Stimulated activated CD4-positive, alpha-beta T cell treated with anti-CD3 and anti-CD28 coated beads, Interleukin-15, amount 100 ng/mL, for 24 hours (primary cell): ENCODE measurements at regions not wholly inside any gene's neighbourhood (a gene's known extent, or its start where the extent isn't known, plus 50 kb on each side); places are given as distances from the start of the nearest gene placed in this dataset.
"Not testable (repeated sequence)": the region's sequence is repeated elsewhere in the genome, so short reads cannot be mapped to it uniquely, and the experiment has no call there.

Experiments used
- DNase-seq: peaks from one replicate; pipeline ENCODE4 v3.0.0-alpha.2; 2020

GRCh38 chr12:127130506-127131124 lies 1136.4 kb upstream of the TMEM132C start:
- DNase-seq = no peak

- DNase-seq = no peak
Observed at GRCh38 chr12:127133675-127134335, 1133.2 kb upstream of the TMEM132C start.

- not testable (repeated sequence) for DNase-seq
Observed at GRCh38 chr12:127140864-127141484, 1126.0 kb upstream of the TMEM132C start.

- DNase-seq = no peak
Observed at GRCh38 chr12:127143020-127143419, 1124.0 kb upstream of the TMEM132C start.

GRCh38 chr12:127144770-127145169 lies 1122.2 kb upstream of the TMEM132C start:
- DNase-seq = no peak

GRCh38 chr12:127145241-127145928 lies 1121.6 kb upstream of the TMEM132C start:
- no peak for DNase-seq

GRCh38 chr12:127145929-127146789 lies 1120.8 kb upstream of the TMEM132C start:
- DNase-seq = peak; percentile 84

GRCh38 chr12:127146991-127147718 lies 1119.8 kb upstream of the TMEM132C start:
- no peak for DNase-seq

- DNase-seq = no peak
Observed at GRCh38 chr12:127147724-127148123, 1119.2 kb upstream of the TMEM132C start.

- DNase-seq = no peak
Observed at GRCh38 chr12:127148318-127148717, 1118.7 kb upstream of the TMEM132C start.

- no peak for DNase-seq
Observed at GRCh38 chr12:127149226-127149964, 1117.6 kb upstream of the TMEM132C start.

GRCh38 chr12:127150028-127150427 lies 1116.9 kb upstream of the TMEM132C start:
- no peak for DNase-seq

GRCh38 chr12:127150479-127150878 lies 1116.5 kb upstream of the TMEM132C start:
- no peak for DNase-seq

GRCh38 chr12:127150956-127151355 lies 1116.0 kb upstream of the TMEM132C start:
- no peak for DNase-seq

GRCh38 chr12:127153996-127154395 lies 1113.0 kb upstream of the TMEM132C start:
- no peak for DNase-seq

GRCh38 chr12:127154830-127155229 lies 1112.1 kb upstream of the TMEM132C start:
- DNase-seq = not testable (repeated sequence)

- not testable (repeated sequence) for DNase-seq
Observed at GRCh38 chr12:127155935-127156619, 1110.9 kb upstream of the TMEM132C start.

GRCh38 chr12:127157501-127158366 lies 1109.2 kb upstream of the TMEM132C start:
- DNase-seq = not testable (repeated sequence)

- no peak for DNase-seq
Observed at GRCh38 chr12:127158385-127159061, 1108.4 kb upstream of the TMEM132C start.
